Pancreas (tissue), 10 donors: ENCODE measurements at regions not wholly inside any gene's neighbourhood (a gene's known extent, or its start where the extent isn't known, plus 50 kb on each side); places are given as distances from the start of the nearest gene placed in this dataset.

ENCODE experiments used
- ATAC-seq, 4 donors: fragments of 200-7000 bp; cut with Tn5 transposase; one replicate each; pipeline versions ENCODE4 v1.8.0 to v1.9.1; 2020; ENCODE audit warnings: mild to moderate bottlenecking in 4 of 4, moderate library complexity in 4 of 4
- DNase-seq, 6 donors: peaks; one replicate each; pipeline ENCODE4 v3.0.0-alpha.2; 2020
- FAIRE-seq: peaks from 2 replicates; lab custom pipeline; 2012; peaks lifted over from hg19 to GRCh38; lab: Jason Lieb, UNC
- H3K27ac ChIP-seq, 4 donors: fragments of 200-600 bp; sonication (generic); 1 replicate in 3 of 4; 2 replicates in 1 of 4; pipeline versions ENCODE4 v1.5.0 to v1.8.0; 2020
- H3K27me3 ChIP-seq, 4 donors: fragments of 200-600 bp; one replicate each; pipeline ENCODE4 v1.8.0; 2021
- H3K36me3 ChIP-seq, 3 donors: fragments of 200-600 bp; sonication (generic) in 1 of 3; one replicate each; pipeline versions ENCODE4 v1.5.0 to v1.8.0; 2020 to 2021
- H3K4me1 ChIP-seq, 3 donors: fragments of 200-600 bp; one replicate each; pipeline ENCODE4 v1.8.0; 2021
- H3K4me3 ChIP-seq, 4 donors: fragments of 200-600 bp; sonication (generic) in 2 of 4; one replicate each; pipeline versions ENCODE4 v1.5.0 to v1.8.0; 2020 to 2021
- H3K9me3 ChIP-seq, 4 donors: fragments of 200-600 bp; one replicate each; pipeline ENCODE4 v1.8.0; 2021
- CTCF ChIP-seq, 4 donors: fragments of 200-600 bp; sonication (generic) in 3 of 4; IDR thresholded peaks; one replicate each; pipeline versions ENCODE4 v1.5.0 to v1.8.0; 2021; ENCODE audit warnings: antibody characterized with exemption in 4 of 4
- WGBS, 2 donors: extraction: QIAGEN DNeasy Blood & Tissue Kit; methylation state at CpG; one replicate each; pipeline ENCODE4 v1.1.7; 2013; 5-methylcytosine and 5-hydroxymethylcytosine counted together
- intact Hi-C, 3 donors: fragments of 100-400 bp; cut with DNase I; formaldehyde crosslinking; loops; one replicate each; pipeline versions ENCODE4 v1.11.1 to v1.14.2; 2022
- donor health status: healthy with polysubstance abuse.
- donor health status: DM: no; HTN: no; CAD: no; lungs with moderate emphysema.
- donor health status: DM: no; HTN: no; CAD: no.
- donor health status: control.
- donor health status: control.
- donor health status: Bipolar disorder and iron deficiency.
- donor health status: DM: yes; HTN: yes; CAD: no.
- donor health status: DM: no; HTN: no; CAD: no.
- donor health status: DM: no; HTN: no; CAD: no.
- donor health status: DM: yes; HTN: yes; CAD: no.

GRCh38 chr13:58587183-58587582 lies 955.6 kb downstream of the PCDH17 start:
- ATAC-seq (peak in 2 of 4 donors; percentile 37 to 45), FAIRE-seq (no peak), DNase-seq (no peak)
- Histone ChIP-seq H3K27me3 (no peaks in the 10 kb centered on the region), H3K27ac (no peak overlapping the region), H3K4me3 (no peak overlapping the region), H3K36me3 (no peaks in the 10 kb centered on the region), H3K4me1 (no peaks in the 10 kb centered on the region), H3K9me3 (no peaks in the 10 kb centered on the region)
- 68 to 70% methylated on average over 2 of the region's 2 CpGs for WGBS, 2 donors
- intact Hi-C loops = no loop called here
- TF ChIP-seq CTCF (IDR thresholded peaks at IDR 0.05) = no peak

DNA sequence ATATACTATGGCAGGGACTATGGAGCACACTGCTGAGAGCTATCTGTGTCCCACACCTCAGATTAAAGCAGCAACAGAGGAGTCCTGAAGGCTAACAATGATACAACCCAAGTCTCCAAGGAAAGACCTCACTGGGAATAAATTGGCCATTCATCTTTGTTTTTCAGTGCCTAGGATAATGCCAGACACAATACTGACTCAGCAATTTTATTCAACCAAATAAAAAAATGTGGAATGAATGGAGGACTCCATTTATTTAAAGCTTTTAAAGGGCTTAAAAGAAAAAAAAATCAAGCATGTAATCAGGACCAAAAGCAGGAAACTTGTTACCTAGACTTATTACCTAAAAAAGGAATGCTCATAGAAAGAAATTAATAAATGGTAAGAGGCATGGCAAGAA lies 960.5 kb downstream of the PCDH17 start:
- no peak overlapping the region for H3K4me3 ChIP-seq
- TF ChIP-seq CTCF (IDR thresholded peaks at IDR 0.05) = no peak
- no peaks in the 10 kb centered on the region for H3K36me3 ChIP-seq
- H3K9me3 ChIP-seq = no peaks in the 10 kb centered on the region
- H3K27ac ChIP-seq = no peak overlapping the region
- H3K27me3 ChIP-seq = no peaks in the 10 kb centered on the region
- intact Hi-C loops = no loop called here
- ATAC-seq (no peak), FAIRE-seq (no peak), DNase-seq (no peak)
- no peaks in the 10 kb centered on the region for H3K4me1 ChIP-seq

GRCh38 chr13:58592786-58593185 lies 961.2 kb downstream of the PCDH17 start:
- DNase-seq = no peak
- no peaks in the 10 kb centered on the region for H3K27me3 ChIP-seq
- no peak for TF ChIP-seq CTCF (IDR thresholded peaks at IDR 0.05)
- intact Hi-C loops = no loop called here
- 55 to 82% methylated on average over 1 of the region's 1 CpG for WGBS, 2 donors
- FAIRE-seq = no peak
- ATAC-seq = no peak
- H3K9me3 ChIP-seq = no peaks in the 10 kb centered on the region
- no peak overlapping the region for H3K4me3 ChIP-seq
- no peaks in the 10 kb centered on the region for H3K4me1 ChIP-seq
- no peak overlapping the region for H3K27ac ChIP-seq
- no peaks in the 10 kb centered on the region for H3K36me3 ChIP-seq

- Histone ChIP-seq H3K9me3 (no peaks in the 10 kb centered on the region), H3K27me3 (no peaks in the 10 kb centered on the region), H3K4me1 (no peaks in the 10 kb centered on the region), H3K36me3 (no peaks in the 10 kb centered on the region), H3K27ac (no peak overlapping the region), H3K4me3 (no peak overlapping the region)
- DNase-seq = no peak
- WGBS, 2 donors = 48 to 58% methylated on average over 5 of the region's 5 CpGs
- intact Hi-C loops = no loop called here
- ATAC-seq = no peak
- FAIRE-seq = no peak
- TF ChIP-seq CTCF (IDR thresholded peaks at IDR 0.05) = no peak
Observed at GRCh38 chr13:58594747-58595600, 963.4 kb downstream of the PCDH17 start.

DNA sequence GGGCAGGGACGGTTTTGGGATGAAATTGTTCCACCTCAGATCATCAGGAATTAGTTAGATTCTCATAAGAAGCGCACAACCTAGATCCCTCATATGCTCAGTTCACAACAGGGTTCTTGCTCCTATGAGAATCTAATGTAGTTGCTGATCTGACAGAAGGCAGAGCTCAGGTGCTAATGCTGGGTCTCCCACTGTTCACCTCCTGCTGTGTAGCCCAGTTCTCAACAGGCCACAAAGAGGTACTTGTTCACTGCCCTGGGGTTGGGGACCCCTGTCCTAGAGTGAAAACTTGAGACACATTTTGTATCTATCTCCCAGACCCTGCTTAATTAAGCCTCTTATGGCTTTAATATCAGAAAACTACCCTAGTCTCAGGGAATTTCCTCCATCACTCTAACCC lies 966.0 kb downstream of the PCDH17 start:
- intact Hi-C loops = no loop called here
- no peak overlapping the region for H3K4me3 ChIP-seq
- H3K36me3 ChIP-seq = no peaks in the 10 kb centered on the region
- FAIRE-seq (no peak), DNase-seq (no peak), ATAC-seq (no peak)
- no peaks in the 10 kb centered on the region for H3K9me3 ChIP-seq
- TF ChIP-seq CTCF (IDR thresholded peaks at IDR 0.05) = no peak
- WGBS, 2 donors = 80 to 94% methylated on average over 2 of the region's 2 CpGs
- H3K4me1 ChIP-seq = no peaks in the 10 kb centered on the region
- no peaks in the 10 kb centered on the region for H3K27me3 ChIP-seq
- H3K27ac ChIP-seq = no peak overlapping the region
